Stimulated activated CD8-positive, alpha-beta memory T cell treated with anti-CD3 and anti-CD28 coated beads, Interleukin-2, amount 100 ng/mL, for 48 hours (primary cell): ENCODE measurements at regions not wholly inside any gene's neighbourhood (a gene's known extent, or its start where the extent isn't known, plus 50 kb on each side); places are given as distances from the start of the nearest gene placed in this dataset.

ENCODE experiments used
- DNase-seq, 2 donors: peaks; one replicate each; pipeline ENCODE4 v3.0.0-alpha.2; 2020; ENCODE audit warnings: low read depth in 2 of 2

DNA sequence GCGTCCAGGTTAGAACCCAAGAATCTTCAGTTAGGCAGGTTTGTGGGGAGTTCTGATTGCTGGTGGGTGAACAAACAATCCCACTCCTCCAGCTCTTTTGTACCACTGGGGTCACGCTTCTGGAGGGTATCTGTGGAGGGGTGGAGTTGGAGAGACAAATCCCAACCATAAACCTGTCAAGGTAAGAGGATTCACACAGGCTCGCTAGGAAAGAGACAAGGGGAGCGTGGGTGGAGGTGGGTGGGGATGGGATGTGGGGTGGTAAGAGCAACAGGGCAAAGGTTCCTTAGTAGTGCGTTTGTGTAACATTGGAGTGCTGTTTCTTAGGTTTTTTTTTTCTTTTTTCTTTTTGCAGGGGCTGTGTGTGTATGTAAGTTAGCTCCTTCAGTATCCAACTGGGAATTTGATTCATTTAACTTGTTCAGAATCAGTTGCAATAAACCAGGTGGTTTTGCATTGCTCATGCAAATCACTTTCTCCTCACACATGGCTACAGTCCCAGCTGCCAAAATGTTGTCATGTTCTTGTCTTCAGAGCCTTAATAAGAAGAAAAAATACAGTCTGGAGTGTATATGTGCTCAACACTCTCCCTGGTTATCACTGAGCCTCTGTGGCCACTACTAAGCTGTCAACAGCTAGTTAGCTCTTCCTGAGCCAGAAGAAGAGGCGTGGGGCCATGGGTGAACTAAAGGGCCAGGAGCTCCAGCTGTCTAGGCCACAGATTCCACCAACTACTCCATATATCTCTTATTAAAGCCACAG lies 164.0 kb upstream of the RAD23B start:
- no peak for DNase-seq

- DNase-seq, result no peak
Observed at GRCh38 chr9:107119735-107120134, 163.3 kb upstream of the RAD23B start.

DNA sequence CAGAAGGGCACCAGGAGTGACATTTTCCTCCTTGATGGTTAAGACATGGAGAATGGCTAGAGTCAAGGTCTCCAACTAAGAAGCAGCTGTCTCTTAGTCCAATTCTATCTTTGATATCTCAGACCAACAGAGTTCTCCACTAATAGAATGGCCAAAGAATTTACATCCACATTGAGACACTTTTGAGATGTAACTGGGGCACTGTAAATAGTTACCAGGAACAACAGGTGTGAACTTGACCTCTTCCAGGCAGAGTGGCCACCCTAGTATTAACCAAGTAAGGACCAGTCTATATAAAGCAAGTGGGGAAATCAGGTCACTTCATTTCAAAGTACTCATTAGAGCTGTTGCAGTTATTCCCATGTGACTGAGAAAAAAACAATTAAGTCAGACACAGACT lies 159.7 kb upstream of the RAD23B start:
- DNase-seq, result no peak

- DNase-seq, result no peak
Observed at GRCh38 chr9:107127608-107128007, 155.5 kb upstream of the RAD23B start.

- no peak for DNase-seq
Observed at GRCh38 chr9:107131108-107131799, 151.8 kb upstream of the RAD23B start.

GRCh38 chr9:107136296-107136695 lies 146.8 kb upstream of the RAD23B start:
- DNase-seq, result no peak

DNA sequence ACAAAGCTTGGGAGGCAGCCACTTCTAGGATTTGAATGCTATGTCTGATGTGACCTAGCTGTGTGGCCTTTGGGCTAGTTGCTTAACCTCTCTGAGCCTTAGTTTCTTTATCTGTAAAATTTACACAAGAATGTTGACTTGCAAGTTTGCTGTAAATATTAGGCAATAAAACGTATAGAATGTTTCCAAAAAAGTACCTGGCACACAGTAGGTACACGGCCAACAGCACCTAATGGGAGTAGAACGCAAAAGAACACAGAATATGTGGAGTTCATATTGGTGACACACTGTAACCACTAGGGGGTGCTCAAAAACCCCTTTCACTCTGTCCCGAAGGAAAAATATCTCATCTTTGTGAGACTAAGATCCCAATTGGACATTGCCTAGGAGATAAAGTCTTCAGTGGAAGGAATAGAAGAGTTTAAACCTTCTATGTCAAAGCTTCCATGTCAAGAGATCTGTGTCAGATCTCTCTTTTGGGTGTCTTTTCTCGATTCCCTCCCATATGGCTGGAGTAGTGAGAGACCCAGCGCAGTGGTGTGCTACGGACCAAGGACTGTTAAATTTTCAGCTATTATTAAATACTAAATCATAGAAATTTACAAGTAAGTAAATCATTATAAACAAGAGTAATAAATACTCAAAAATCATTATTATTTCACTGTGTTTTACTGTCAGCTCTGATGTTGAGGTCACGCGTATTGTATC lies 145.4 kb upstream of the RAD23B start:
- DNase-seq, result no peak

- no peak for DNase-seq
Observed at GRCh38 chr9:107138261-107138992, 144.7 kb upstream of the RAD23B start.

DNA sequence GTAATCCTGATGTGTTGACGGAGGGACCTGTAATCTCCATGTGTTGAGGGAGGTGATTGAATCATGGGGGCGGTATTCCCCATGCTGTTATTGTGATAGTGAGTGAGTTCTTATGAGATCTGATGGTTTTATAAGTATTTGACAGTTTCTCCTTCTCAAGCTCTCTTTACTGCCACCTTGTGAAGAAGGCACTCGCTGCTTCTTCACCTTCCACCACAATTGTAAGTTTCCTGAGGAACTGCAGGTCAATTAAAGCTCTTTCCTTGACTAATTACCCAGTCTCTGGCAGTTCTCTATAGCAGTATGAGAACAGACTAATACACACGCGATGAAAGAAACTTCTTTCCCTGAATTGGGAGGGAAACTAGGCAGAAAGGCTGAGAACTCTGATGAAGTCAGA lies 141.1 kb upstream of the RAD23B start:
- DNase-seq, result no peak

GRCh38 chr9:107142430-107142829 lies 140.6 kb upstream of the RAD23B start:
- no peak for DNase-seq

DNA sequence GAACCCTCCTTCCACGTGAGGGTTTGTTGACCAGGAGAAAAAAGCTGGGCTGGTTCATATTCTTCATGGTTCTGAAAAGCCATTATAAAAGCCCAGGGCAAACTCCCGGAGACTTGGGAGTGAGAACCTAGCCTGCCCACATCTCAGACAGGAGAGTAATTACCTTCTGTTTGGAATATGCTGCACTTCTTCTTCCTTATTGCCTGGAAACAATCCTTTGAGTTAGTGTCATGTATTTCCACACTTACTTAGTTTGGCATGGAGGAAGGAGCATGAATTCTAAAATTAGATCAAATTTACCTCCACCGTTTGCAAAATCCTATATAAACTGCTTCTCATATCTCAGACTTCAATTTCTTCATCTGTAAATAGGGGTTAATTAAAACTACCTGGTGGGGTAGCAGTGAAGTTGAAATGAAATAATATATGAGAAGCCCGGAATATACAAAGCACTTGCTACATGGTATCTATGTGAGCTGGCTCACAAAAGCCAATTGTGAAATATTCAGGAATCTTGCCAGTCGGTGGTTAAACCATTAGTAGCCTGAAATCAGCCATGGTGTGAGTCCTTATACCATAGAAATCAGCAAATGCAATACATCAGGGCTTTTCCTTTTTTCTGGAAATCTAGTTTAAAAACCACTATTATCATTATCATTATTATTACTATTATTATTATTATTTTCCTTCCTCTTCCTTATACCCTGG lies 140.0 kb upstream of the RAD23B start:
- DNase-seq, result no peak

DNA sequence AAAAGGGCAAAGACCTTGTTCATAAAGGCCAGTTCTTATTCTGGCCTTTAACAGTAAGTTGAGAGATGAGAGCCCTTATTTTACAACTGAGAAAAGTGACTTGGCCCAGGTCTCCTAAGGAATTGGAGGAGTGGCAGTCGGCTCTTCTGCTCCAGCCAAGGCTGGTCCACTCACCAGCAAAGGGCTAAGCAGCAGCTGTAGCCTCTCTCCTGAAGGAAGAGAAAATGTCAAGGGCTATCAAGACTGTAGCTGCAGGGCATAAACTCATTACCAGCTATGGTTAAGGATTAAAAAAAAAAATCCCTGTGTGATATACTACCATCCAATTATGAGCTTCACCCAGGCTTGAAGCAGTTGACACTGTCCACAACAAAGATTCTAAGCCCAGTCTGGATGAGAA lies 138.6 kb upstream of the RAD23B start:
- no peak for DNase-seq

GRCh38 chr9:107147134-107147533 lies 135.9 kb upstream of the RAD23B start:
- no peak for DNase-seq

DNA sequence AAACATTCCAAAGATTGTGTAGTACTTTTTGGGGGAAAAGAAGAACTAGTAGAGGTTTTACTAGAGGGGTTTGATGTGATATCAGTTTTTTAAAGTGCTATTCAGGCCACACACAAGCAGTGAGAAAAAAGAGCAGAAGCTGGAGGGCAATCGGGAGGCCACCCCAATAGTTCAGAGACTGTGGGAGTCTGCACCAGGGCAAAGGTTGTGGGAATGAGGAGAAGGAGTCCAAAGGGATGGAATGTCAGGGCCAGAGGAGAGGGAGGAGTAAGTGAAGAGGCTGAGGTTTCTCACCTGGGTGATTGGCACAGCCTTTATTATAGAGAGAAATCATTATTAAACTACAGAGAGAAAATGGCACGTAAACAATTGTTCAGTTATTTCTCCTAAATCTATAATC lies 134.9 kb upstream of the RAD23B start:
- no peak for DNase-seq

GRCh38 chr9:107149756-107150155 lies 133.3 kb upstream of the RAD23B start:
- no peak for DNase-seq

DNA sequence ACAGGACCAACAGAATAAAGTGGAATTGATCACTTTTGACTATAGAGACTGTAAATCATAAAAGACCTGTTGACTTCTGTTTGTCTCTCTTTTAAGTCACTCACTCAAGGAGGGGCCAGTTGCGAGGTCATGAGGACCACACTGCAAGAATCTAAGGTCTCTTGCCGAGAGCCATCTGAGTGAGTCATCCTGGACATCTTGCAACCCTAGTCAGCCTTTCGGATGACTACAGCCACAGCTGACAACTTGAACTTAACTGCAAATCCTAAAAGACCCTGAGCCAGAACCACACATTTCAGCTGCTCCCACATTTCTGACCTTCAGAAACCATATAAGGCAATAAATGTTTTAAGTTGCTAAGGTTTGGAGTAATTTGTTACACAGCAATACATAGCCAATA lies 129.7 kb upstream of the RAD23B start:
- DNase-seq, result no peak

GRCh38 chr9:107154291-107154690 lies 128.8 kb upstream of the RAD23B start:
- DNase-seq, result no peak

DNA sequence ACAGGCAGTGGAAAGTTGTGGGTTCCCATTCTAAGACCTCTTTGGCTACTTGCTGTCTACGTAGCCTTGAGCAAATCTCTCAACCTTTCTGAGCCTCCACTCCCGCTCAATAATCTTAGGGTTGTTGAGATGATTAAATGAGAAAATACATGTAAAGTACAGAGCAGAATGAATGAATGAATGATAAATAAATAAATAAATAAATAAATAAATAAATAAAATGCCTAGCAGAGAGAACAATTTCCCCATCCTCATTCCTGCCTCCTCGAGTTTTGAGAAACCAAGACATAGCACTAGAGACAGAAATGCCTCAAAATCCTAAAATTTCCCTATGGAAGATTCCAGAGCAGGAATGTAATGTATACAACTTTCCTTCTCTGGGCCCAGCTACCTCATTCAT lies 128.3 kb upstream of the RAD23B start:
- no peak for DNase-seq

- DNase-seq, result no peak
Observed at GRCh38 chr9:107155244-107155817, 127.7 kb upstream of the RAD23B start.

- DNase-seq, result no peak
Observed at GRCh38 chr9:107158321-107158720, 124.8 kb upstream of the RAD23B start.

GRCh38 chr9:107161338-107161737 lies 121.7 kb upstream of the RAD23B start:
- DNase-seq, result no peak
